Endothelial cell of umbilical vein (primary cell): ENCODE measurements at regions not wholly inside any gene's neighbourhood (a gene's known extent, or its start where the extent isn't known, plus 50 kb on each side); places are given as distances from the start of the nearest gene placed in this dataset.

Source experiments
- BruUV-seq: library from RNA; stranded (reverse); fragments of 400-500 nt; replicated peaks from 2 replicates; lab custom pipeline; 2021; lab: Mats Ljungman, UMichigan
- CTCF ChIA-PET: fragments of 300-600, 350-600 bp; sonication (Branson Sonifier 250); formaldehyde crosslinking; loops from one replicate; lab custom pipeline; 2021; ENCODE audit warnings: antibody characterized with exemption, inconsistent platforms; lab: Charles Lee
- POLR2A ChIA-PET: fragments of 300-600, 350-600 bp; sonication (Branson Sonifier 250); formaldehyde crosslinking; loops from one replicate; lab custom pipeline; 2021; ENCODE audit warnings: antibody characterized with exemption, inconsistent platforms; lab: Charles Lee
- DNase-seq: peaks from one replicate; pipeline ENCODE4 v3.0.0-alpha.2; 2011; ENCODE audit warnings: low read depth, low spot score
- FAIRE-seq: peaks from 2 replicates; lab custom pipeline; 2011; peaks lifted over from hg19 to GRCh38; lab: Jason Lieb, UNC
- H2AFZ ChIP-seq: 2 replicates; pipeline ENCODE4 v1.6.0; 2012; ENCODE audit warnings: low read depth, low read length, control low read depth, inconsistent platforms
- H3K27ac ChIP-seq: 2 replicates; pipeline ENCODE4 v1.5.1; 2011; ENCODE audit warnings: low read depth, mild to moderate bottlenecking, control low read depth, low read length, moderate library complexity; ENCODE audit not compliant: insufficient read depth
- H3K27me3 ChIP-seq, 2 experiments: 2 replicates each; pipeline versions ENCODE4 v1.6.0 to v1.6.1; 2011; ENCODE audit warnings: low read length in 2 of 2, mixed read lengths in 1 of 2; ENCODE audit not compliant: control insufficient read depth in 2 of 2, insufficient read depth in 2 of 2
- H3K36me3 ChIP-seq, 2 experiments: 2 replicates in 1 of 2; 3 replicates in 1 of 2; pipeline ENCODE4 v1.5.1; 2011; ENCODE audit warnings: low read length in 2 of 2, mild to moderate bottlenecking in 1 of 2, moderate library complexity in 1 of 2; ENCODE audit not compliant: control insufficient read depth in 2 of 2, insufficient read depth in 2 of 2; ENCODE audit errors: extremely low read depth in 1 of 2
- H3K4me1 ChIP-seq: 3 replicates; pipeline ENCODE4 v1.5.1; 2011; ENCODE audit warnings: mild to moderate bottlenecking, low read length; ENCODE audit not compliant: control insufficient read depth, insufficient read depth; ENCODE audit errors: extremely low read depth
- H3K4me2 ChIP-seq: 2 replicates; pipeline ENCODE4 v1.6.1; 2011; ENCODE audit warnings: low read length, control low read depth, mixed read lengths; ENCODE audit not compliant: insufficient read depth
- H3K4me3 ChIP-seq, 3 experiments: fragments of 200-600 bp in 1 of 3; sonication (generic), shearing (Covaris generic) in 1 of 3; replicated peaks in 1 of 3; 2 replicates each; pipeline ENCODE4 v1.5.1; 2011 to 2016; ENCODE audit warnings: control low read depth in 3 of 3, low read length in 3 of 3, mild to moderate bottlenecking in 2 of 3, inconsistent platforms in 1 of 3, low read depth in 1 of 3, moderate library complexity in 1 of 3; ENCODE audit not compliant: insufficient read depth in 1 of 3
- H3K79me2 ChIP-seq: 2 replicates; pipeline ENCODE4 v1.6.0; 2012; ENCODE audit warnings: low read length, inconsistent platforms; ENCODE audit not compliant: control insufficient read depth, insufficient read depth
- H3K9ac ChIP-seq: replicated peaks from 2 replicates; pipeline ENCODE3; 2011; ENCODE audit warnings: low read length, control low read depth; ENCODE audit not compliant: insufficient read depth; ENCODE audit errors: extremely low read depth
- H3K9me1 ChIP-seq: replicated peaks from 3 replicates; pipeline ENCODE4 v1.6.0; 2011; ENCODE audit warnings: mild to moderate bottlenecking, low read length; ENCODE audit not compliant: control insufficient read depth, insufficient read depth; ENCODE audit errors: extremely low read depth
- H3K9me3 ChIP-seq: replicated peaks from 2 replicates; pipeline ENCODE4 v1.5.1; 2012; ENCODE audit warnings: low read length, inconsistent platforms; ENCODE audit not compliant: control insufficient read depth, insufficient read depth
- H4K20me1 ChIP-seq: replicated peaks from 2 replicates; pipeline ENCODE3; 2011; ENCODE audit warnings: mild to moderate bottlenecking, low read length; ENCODE audit not compliant: control insufficient read depth, insufficient read depth; ENCODE audit errors: extremely low read depth
- EZH2 ChIP-seq: IDR thresholded peaks from 2 replicates; pipeline ENCODE4 v1.6.1; 2012; ENCODE audit warnings: borderline replicate concordance, low read depth, mild to moderate bottlenecking, moderate library complexity, low read length, inconsistent platforms; ENCODE audit not compliant: severe bottlenecking
- FOS ChIP-seq: IDR thresholded peaks from 2 replicates; pipeline ENCODE4 v1.6.1; 2011; ENCODE audit warnings: mild to moderate bottlenecking, low read length, moderate library complexity, borderline replicate concordance; ENCODE audit not compliant: insufficient read depth
- GATA2 ChIP-seq: IDR thresholded peaks from 2 replicates; pipeline ENCODE4 v1.7.0; 2011; ENCODE audit warnings: low read depth, mild to moderate bottlenecking, moderate library complexity, mixed read lengths, low read length; ENCODE audit not compliant: insufficient read length, insufficient read depth
- JUN ChIP-seq: IDR thresholded peaks from 2 replicates; pipeline ENCODE4 v1.6.1; 2011; ENCODE audit warnings: borderline replicate concordance, low read depth; ENCODE audit not compliant: insufficient read length, insufficient read depth
- POLR2A ChIP-seq: IDR thresholded peaks from 2 replicates; pipeline ENCODE4 v1.6.1; 2012; ENCODE audit warnings: low read depth, mild to moderate bottlenecking, control low read depth, low read length
- POLR2AphosphoS5 ChIP-seq: IDR thresholded peaks from 2 replicates; pipeline ENCODE4 v1.6.1; 2012; ENCODE audit warnings: low read depth, mild to moderate bottlenecking, control low read depth, low read length, moderate library complexity; ENCODE audit not compliant: insufficient read depth
- dilution Hi-C: fragments of 300-500 bp; cut with MboI; formaldehyde crosslinking; loops from one replicate; pipeline ENCODE4 v1.15.0; 2019; ENCODE audit warnings: low sequenced_read_pairs; ENCODE audit not compliant: extremely low pct_ligation_motif_present
- intact Hi-C: fragments of 100-400 bp; cut with micrococcal nuclease; formaldehyde crosslinking; loops from one replicate; pipeline ENCODE4 v1.10.0; 2022
- TF ChIP-seq, protein P1 (sequence below), 2 donors: IDR thresholded peaks; 1 replicate in 1 of 2; 2 replicates in 1 of 2; pipeline ENCODE4 v1.5.1; 2011; ENCODE audit warnings: low read length in 2 of 2, mild to moderate bottlenecking in 2 of 2, moderate library complexity in 2 of 2, control low read depth in 1 of 2, inconsistent platforms in 1 of 2, low read depth in 1 of 2; ENCODE audit not compliant: insufficient read depth in 1 of 2; ENCODE audit errors: extremely low read depth in 1 of 2

DNA sequence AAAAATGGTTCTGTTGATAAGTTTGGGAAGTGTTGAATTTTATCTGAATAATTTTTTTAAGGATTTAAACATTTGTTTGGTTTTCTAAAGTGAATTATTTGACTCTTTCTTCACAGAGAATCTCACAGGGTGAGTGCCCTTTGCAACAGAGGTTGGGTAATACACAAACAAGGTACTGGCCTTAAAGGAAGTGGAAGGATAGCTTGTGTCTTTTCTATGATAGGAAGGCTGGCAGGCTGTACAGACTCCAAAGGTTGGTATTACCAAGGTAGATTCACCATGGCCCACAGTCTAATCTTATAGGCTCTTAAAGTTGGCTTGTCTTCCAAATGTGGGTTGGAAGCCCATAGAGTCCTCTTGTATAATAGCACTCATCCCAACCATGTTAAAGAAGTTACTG is 311.5 kb downstream of the SV2B start:
- ChIA-PET POLR2A (no interaction called here), CTCF (no interaction called here)
- Histone ChIP-seq H4K20me1 (no peaks in the 10 kb centered on the region), H3K9me1 (no peaks in the 10 kb centered on the region), H3K4me3 (no peak overlapping the region), H2AFZ (no peak overlapping the region), H3K4me2 (no peak overlapping the region), H3K9ac (no peak overlapping the region), H3K27ac (no peak overlapping the region), H3K4me1 (no peaks in the 10 kb centered on the region), H3K79me2 (no peaks in the 10 kb centered on the region), H3K9me3 (peaks cover 7% of the 10 kb centered on the region), H3K36me3 (no peaks in the 10 kb centered on the region), H3K27me3 (no peaks in the 10 kb centered on the region)
- no TSS peak for BruUV-seq
- TF ChIP-seq, protein P1, sequence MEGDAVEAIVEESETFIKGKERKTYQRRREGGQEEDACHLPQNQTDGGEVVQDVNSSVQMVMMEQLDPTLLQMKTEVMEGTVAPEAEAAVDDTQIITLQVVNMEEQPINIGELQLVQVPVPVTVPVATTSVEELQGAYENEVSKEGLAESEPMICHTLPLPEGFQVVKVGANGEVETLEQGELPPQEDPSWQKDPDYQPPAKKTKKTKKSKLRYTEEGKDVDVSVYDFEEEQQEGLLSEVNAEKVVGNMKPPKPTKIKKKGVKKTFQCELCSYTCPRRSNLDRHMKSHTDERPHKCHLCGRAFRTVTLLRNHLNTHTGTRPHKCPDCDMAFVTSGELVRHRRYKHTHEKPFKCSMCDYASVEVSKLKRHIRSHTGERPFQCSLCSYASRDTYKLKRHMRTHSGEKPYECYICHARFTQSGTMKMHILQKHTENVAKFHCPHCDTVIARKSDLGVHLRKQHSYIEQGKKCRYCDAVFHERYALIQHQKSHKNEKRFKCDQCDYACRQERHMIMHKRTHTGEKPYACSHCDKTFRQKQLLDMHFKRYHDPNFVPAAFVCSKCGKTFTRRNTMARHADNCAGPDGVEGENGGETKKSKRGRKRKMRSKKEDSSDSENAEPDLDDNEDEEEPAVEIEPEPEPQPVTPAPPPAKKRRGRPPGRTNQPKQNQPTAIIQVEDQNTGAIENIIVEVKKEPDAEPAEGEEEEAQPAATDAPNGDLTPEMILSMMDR (IDR thresholded peaks at IDR 0.05; ENCODE audit: extremely low read depth in 1 of 2, insufficient read depth in 1 of 2, low read depth in 1 of 2, low read length in 2 of 2): no peak
- no peak for TF ChIP-seq FOS
- no peak for TF ChIP-seq POLR2AphosphoS5
- no peak for TF ChIP-seq POLR2A
- FAIRE-seq (no peak), DNase-seq (no peak)
- dilution Hi-C loops (no loop called here), intact Hi-C loops (no loop called here)

DNA sequence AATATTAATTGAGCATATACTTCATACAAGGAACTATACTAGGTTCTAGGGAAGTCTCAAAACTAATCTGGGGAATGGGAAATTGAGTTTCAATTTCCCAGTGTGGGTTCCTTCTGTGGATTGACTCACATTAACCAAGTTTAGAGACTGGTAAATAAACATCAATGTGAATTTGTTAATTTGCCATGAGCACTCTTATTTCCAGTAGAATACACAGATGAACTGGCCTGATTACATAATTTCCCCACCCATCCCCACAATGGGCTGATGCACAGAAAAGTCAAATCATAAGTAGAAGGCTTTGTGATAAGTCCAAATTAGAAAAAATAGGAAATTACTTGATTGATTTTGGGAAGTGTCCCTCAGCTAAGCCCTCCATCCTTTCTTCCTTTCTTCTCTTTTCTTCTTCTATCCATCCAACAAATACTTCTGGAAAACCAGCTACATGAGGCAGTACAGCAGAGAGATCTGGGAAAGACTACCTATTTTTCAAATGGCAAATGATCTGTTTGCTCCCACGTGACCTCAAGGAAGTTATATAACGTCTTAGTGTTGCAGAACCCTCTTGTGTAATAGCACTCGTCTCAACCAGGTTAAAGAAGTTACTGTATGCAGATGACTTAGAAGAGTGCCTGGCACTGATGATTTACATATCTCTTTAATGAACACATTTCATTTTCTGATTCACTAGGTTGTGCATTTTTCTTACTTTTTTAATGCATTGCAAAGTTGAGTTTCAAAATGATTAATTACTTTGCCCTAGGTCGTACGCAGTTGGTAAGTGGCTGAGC is 312.3 kb downstream of the SV2B start:
- no peak overlapping the region for H3K4me3 ChIP-seq
- no peaks in the 10 kb centered on the region for H3K9me1 ChIP-seq
- H3K79me2 ChIP-seq: no peaks in the 10 kb centered on the region
- DNase-seq (no peak), FAIRE-seq (no peak)
- H3K9me3 ChIP-seq: peaks cover 5% of the 10 kb centered on the region
- no peak overlapping the region for H3K4me2 ChIP-seq
- BruUV-seq: no TSS peak
- no peaks in the 10 kb centered on the region for H4K20me1 ChIP-seq
- H3K36me3 ChIP-seq: no peaks in the 10 kb centered on the region
- dilution Hi-C loops: no loop called here
- no peaks in the 10 kb centered on the region for H3K4me1 ChIP-seq
- TF ChIP-seq POLR2A (no peak), GATA2 (no peak), JUN (no peak), EZH2 (no peak)
- H3K9ac ChIP-seq: no peak overlapping the region
- intact Hi-C loops: no loop called here
- no peak overlapping the region for H2AFZ ChIP-seq
- POLR2A ChIA-PET: no interaction called here
- H3K27ac ChIP-seq: no peak overlapping the region
- no peaks in the 10 kb centered on the region for H3K27me3 ChIP-seq
- CTCF ChIA-PET: no interaction called here
